NOMO-1 treated with dmso at 0.1 percent for 144 hours (cell line): ENCODE measurements at regions not wholly inside any gene's neighbourhood (a gene's known extent, or its start where the extent isn't known, plus 50 kb on each side); places are given as distances from the start of the nearest gene placed in this dataset.
"Not testable (repeated sequence)": the region's sequence is repeated elsewhere in the genome, so short reads cannot be mapped to it uniquely, and the experiment has no call there.

Experiments used
- DNase-seq: peaks from one replicate; lab custom pipeline; 2025; ENCODE audit not compliant: unreplicated experiment; lab: John Stamatoyannopoulos, UW

GRCh38 chr6:137968901-137969300 is 101.8 kb downstream of the TNFAIP3 start:
- no peak for DNase-seq

- no peak for DNase-seq
These were observed 102.8 kb downstream of the TNFAIP3 start for GRCh38 chr6:137969874-137970273.

GRCh38 chr6:137970368-137970767 is 103.3 kb downstream of the TNFAIP3 start:
- no peak for DNase-seq

GRCh38 chr6:137973201-137973600 is 106.1 kb downstream of the TNFAIP3 start:
- no peak for DNase-seq

GRCh38 chr6:137975188-137975940 is 108.3 kb downstream of the TNFAIP3 start:
- DNase-seq = no peak

- no peak for DNase-seq
These were observed 109.4 kb downstream of the TNFAIP3 start for GRCh38 chr6:137976430-137976829.

GRCh38 chr6:137977206-137977605 is 110.1 kb downstream of the TNFAIP3 start:
- no peak for DNase-seq

- DNase-seq = no peak
These were observed 110.8 kb downstream of the TNFAIP3 start for GRCh38 chr6:137977814-137978213.

GRCh38 chr6:137978252-137978896 is 111.3 kb downstream of the TNFAIP3 start:
- DNase-seq = no peak

GRCh38 chr6:137979263-137979662 is 112.2 kb downstream of the TNFAIP3 start:
- not testable (repeated sequence) for DNase-seq

GRCh38 chr6:137980777-137981176 is 113.7 kb downstream of the TNFAIP3 start:
- DNase-seq = no peak

- no peak for DNase-seq
These were observed 114.7 kb downstream of the TNFAIP3 start for GRCh38 chr6:137981758-137982157.

GRCh38 chr6:137982418-137983189 is 115.5 kb downstream of the TNFAIP3 start:
- DNase-seq = no peak

- no peak for DNase-seq
These were observed 116.2 kb downstream of the TNFAIP3 start for GRCh38 chr6:137983269-137983668.

- DNase-seq = no peak
These were observed 117.6 kb downstream of the PERP start for GRCh38 chr6:137989664-137990063.

- DNase-seq = no peak
These were observed 111.8 kb downstream of the PERP start for GRCh38 chr6:137995371-137995770.

- DNase-seq = no peak
These were observed 108.7 kb downstream of the PERP start for GRCh38 chr6:137998461-137999019.

GRCh38 chr6:137999815-138000214 is 107.4 kb downstream of the PERP start:
- no peak for DNase-seq

GRCh38 chr6:138000941-138001340 is 106.3 kb downstream of the PERP start:
- no peak for DNase-seq

GRCh38 chr6:138001750-138002349 is 105.4 kb downstream of the PERP start:
- DNase-seq = peak; percentile 15
